Activated T-cell treated with anti-CD3 and anti-CD28 coated beads for 1 hour (primary cell): ENCODE measurements at regions not wholly inside any gene's neighbourhood (a gene's known extent, or its start where the extent isn't known, plus 50 kb on each side); places are given as distances from the start of the nearest gene placed in this dataset.

Source experiments
- DNase-seq: peaks from one replicate; pipeline ENCODE4 v3.0.0-alpha.2; 2020; ENCODE audit warnings: low read depth

- no peak for DNase-seq
These were observed 175.4 kb upstream of the PREP start for GRCh38 chr6:105578179-105578707.

DNA sequence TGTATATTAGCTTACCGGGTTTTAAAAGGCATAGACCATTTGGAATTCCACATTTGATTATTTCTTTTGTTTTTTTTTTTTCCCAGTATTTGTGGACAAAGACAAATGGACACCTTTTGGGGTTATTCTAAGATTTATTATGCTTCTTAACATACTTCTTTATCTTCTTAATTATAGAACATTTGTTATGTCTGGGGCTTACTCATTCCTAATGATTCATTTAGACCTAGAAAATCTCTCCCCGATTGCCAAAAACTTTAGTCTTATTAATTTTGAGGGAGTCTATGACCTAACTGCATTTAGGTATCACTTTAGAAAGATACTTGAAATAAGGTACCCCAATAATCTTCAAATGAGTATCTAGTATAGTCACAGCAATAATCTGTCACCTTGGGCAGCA, 170.7 kb upstream of the PREP start:
- no peak for DNase-seq

DNA sequence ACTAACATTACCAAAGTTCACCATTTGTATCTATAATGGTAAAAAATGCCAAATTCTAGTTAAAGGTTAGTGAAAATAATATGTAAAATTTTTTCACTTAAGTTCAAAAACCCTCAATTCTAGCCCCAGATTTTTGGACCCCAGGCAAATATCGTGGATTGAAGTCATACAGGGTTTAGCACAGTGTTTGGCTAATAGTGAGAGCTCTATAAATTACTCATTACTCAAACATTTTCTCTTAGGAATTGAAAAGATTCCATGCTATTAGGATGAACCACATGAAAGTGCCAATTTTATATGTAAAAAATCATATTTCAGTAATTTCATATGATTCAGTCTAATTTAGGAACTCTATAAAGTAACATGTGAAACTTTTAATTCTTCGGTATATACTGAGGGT, 170.3 kb upstream of the PREP start:
- no peak for DNase-seq

DNA sequence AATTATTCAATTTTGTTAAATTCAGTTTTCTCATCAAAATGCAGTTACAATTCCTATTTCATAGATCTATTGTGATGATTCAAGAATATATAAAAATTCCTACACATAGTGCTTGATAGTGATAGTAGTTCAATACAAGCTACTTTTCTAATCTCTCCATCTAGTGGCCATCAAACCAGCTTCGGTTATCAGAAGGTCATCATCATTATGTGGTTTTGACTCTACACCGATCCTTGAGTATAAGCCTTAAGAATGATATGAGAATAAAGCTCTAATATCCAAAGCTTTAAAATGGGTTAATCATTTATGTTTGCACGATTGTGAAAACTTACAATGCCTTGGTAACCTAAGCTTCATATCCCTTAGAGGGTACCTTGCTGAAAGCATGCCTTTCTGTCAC, 167.5 kb upstream of the PREP start:
- DNase-seq, result no peak

DNA sequence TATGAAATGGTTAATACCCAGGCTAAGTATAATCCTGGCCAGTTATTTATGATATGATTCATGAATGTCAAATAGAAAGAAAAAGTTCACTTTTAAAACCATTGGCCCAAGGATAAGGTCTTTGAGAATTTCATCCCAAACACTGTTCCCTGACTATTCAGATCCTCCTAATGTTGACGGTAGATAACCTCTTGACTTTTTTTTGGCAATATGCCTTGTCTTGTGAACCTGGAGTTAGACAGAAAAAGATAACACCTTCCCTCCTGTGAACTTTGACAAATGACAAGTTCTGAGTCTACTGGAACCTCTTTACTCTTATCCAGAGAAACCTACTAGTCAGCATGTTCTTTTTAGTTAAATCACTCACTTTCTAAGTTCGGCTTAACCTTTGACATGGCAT, 166.8 kb upstream of the PREP start:
- no peak for DNase-seq

- DNase-seq, result no peak
These were observed 165.9 kb upstream of the PREP start for GRCh38 chr6:105568751-105569150.

GRCh38 chr6:105568142-105568541, 165.3 kb upstream of the PREP start:
- DNase-seq, result no peak

GRCh38 chr6:105567140-105567539, 164.3 kb upstream of the PREP start:
- DNase-seq, result no peak

DNA sequence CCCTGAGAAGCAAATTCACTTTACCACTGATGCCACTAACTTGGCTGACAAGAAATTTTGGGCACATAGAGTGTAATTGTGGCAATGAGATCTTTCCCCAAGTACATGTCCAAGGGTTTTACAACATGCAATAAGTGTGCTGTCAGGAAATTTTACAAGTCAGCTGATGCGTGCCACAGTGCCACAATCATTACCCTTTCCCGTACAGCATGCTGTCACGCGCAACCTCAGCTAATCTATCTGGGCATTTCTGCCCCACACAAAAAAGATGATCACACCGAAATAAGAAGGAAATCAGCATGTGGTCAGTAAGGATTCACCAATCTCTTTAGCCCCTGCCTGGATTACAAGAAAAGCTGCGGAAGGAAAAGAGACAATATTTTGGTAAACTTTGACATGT, 163.6 kb upstream of the PREP start:
- no peak for DNase-seq

DNA sequence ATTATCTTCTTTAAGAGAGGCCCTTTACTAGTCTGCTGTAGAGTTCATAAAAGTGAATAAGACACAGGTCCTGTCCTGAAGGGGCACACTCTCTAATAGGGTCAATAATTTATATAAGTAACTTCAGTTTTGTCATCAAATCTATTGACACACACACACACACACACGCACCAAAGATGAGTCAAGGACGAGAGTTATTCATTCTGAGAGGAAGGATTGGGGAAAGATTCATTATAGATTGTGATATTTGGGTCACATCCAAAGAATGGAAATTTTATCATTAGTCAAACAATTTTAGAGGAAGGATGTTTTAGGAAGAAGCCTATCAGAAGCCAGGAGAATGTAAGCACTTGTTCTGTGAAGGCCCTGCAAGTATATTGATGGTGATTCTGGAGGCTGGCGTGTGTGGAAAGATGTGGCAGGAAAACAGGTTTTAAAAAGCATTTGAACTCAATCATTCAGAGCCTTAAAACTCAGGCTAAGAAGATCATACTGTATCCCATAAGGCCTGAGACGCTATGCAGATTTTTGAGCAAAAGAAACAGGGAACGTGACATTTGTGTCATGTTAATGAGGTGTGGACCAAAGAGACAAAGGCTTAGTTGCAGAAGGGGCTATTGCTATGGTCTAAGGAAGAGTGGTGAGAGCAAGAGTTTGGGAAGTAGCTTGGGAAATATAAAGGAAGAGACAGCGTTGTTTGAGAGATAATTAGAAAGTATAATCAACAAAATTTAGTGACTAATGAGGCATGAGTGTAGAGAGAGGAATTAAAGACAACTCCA, 161.4 kb upstream of the PREP start:
- no peak for DNase-seq

GRCh38 chr6:105562027-105562426, 159.1 kb upstream of the PREP start:
- DNase-seq, result no peak

DNA sequence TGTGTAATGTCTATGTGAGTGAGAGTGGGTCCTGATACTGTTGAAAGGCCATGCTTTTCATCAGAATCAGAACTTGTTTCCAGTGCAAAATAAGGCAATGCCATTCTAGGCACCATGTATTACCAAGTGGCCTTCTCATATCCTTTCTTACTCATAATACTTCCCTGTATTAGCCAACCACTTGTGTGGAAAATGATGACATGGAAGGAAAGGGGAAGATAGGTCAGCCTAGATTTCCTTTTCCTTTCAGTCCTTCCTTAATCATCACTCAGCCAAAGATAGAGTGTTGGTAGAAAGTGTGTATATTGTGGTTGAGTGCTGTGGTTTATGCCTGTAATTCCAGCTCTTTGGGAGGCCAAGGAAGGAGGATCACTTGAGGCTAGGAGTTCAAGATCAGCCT, 158.6 kb upstream of the PREP start:
- no peak for DNase-seq

DNA sequence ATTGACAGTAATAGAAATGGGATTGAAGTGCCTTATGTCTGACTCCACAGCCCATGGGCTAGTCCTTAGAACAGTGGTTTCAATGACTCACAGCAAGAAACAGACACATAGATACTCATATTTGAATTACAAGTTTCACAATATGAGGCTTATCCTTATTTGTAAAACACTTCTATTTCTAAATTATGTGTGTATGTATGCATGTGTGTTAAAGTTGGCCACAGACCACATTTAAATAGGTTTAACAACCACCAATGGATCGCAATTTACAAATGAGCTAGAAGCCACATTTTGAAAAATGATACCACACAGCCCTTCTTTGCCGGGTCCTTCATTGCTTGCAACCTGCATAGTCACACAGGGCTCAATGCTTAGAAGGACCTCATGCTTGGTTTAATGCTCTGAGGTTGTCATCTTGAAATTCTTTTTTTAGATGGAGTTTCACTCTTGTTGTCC, 157.8 kb upstream of the PREP start:
- DNase-seq, result no peak

GRCh38 chr6:105557291-105557690, 154.4 kb upstream of the PREP start:
- DNase-seq, result no peak

DNA sequence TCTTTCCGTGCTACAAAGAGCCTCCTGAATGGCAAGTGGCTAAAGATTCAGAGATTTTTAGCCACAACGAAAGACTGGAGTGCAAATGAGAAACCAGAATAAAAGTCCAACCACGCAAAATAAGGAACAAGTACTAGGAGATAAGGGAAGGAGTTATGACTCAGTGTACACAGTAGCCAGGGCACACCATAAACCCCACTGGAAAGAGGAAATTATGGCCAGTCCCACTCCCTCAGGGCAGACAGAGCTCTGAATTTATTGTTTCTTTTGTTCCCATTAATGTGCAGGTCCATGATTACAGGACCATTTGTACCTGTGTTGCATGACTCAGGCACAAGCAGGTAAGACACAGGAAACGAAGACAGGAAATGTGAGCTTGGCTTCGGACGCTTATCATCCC, 150.3 kb upstream of the PREP start:
- no peak for DNase-seq

GRCh38 chr6:105550955-105551620, 148.2 kb upstream of the PREP start:
- DNase-seq, result no peak

DNA sequence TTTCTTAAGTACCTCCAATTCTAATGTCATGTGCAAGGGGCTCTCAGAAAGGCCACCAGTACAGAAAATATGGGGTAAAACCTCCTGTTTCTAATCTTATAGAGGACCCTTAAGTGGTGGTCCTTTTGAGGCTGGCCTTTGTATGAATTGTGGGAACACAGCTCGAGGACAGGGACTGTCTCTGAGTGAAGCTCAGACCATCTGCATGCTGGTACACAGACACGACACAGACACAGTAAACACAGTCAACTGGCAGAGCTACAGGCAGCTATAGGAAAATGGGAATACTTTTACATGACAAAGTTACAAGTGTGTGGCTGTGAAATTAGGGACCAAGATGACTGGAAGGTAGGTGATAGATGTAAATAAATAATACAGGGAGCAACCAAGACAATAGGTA, 143.9 kb upstream of the PREP start:
- DNase-seq, result no peak

DNA sequence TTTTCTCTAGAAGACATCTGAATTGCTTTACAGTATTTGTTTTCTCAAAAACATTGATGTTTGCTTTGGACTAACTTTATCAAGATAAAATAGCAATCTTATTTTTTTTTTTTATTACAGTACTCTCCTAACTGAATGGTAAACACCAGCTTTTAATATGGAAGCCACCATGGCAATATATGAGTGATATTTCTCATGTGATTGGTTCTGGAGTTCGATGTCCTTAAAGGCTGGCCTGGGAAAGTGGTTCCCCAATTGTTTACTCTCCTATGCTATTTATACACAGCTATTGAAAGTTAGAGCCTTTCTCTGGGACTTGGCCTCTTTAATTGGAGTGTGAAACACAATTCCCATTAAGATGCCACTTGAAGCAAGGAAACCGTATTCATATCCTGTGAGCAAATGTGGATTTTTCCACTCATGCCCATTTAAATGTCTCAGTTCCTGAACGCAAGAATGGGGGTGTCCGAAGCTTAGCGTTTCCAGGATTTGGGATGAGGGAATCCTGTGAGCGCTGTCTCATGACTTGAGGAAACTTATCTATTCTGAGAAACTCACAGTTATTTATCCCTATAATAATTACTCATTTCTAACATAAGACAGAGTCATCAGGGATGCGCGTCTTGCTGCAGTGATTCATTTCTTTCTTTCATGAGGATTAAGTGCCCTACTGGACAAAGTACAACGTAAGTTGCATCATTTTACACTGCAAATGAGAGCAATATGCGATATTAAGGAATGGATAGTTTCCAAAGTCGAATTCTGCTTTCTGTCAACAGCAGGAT, 143.3 kb upstream of the PREP start:
- no peak for DNase-seq

DNA sequence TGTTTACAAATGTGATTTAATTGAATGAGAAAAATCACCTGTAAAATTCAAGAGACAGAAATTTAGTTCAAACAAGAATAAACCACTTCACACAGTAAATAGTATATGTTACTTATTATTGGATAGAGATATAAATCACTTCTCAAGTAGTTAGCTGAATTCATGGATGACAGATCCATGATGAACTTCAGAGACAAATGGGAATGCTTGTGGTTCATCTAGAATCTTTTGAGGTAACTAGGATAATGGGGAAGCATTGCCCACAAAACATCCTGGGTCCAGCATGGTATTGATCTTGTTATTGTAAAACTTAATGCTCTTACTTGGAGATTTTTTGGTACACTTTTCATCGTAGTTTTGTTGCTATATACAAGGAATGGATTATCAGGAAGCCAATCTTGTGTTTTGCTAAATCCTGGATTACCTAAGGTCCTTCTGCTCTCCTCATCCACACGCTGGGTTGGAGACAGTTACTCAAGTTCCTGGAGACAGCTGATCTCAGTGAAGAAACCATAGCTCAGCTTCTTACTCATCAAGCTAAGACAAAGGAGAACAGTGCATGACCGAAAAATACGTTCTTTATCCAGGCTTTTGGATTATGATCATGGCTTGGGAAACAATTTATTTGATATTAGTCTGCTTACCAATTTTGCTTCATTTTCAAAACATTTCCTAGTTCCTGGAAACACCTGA, 142.5 kb upstream of the PREP start:
- DNase-seq, result no peak

GRCh38 chr6:105539911-105540310, 137.0 kb upstream of the PREP start:
- no peak for DNase-seq

- no peak for DNase-seq
These were observed 135.2 kb upstream of the PREP start for GRCh38 chr6:105537981-105538578.

GRCh38 chr6:105536961-105537360, 134.1 kb upstream of the PREP start:
- DNase-seq, result no peak
